ENCODE measurements at regions not wholly inside any gene's neighbourhood (a gene's known extent, or its start where the extent isn't known, plus 50 kb on each side); places are given as distances from the start of the nearest gene placed in this dataset.

DNA sequence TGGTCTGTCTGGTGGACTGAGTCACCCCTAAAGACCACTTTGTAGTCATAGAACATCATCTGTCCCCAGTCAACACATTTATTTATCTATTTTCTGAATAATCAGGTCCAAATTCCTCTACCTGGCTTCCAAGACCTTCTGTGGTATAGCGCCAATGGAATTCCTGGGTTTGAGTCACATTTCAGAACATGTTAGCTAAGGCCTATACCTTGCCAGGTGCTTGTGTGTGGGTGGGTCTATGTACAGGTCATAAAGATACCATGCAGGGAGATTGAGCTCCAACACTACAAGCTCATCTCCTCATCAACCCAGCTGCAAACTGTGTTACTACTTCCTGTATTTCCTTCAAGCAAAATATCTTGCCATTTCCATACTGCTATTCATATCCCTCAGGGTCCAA, 113.3 kb downstream of the TRAPPC11 start:
- TF ChIP-seq, protein P1, sequence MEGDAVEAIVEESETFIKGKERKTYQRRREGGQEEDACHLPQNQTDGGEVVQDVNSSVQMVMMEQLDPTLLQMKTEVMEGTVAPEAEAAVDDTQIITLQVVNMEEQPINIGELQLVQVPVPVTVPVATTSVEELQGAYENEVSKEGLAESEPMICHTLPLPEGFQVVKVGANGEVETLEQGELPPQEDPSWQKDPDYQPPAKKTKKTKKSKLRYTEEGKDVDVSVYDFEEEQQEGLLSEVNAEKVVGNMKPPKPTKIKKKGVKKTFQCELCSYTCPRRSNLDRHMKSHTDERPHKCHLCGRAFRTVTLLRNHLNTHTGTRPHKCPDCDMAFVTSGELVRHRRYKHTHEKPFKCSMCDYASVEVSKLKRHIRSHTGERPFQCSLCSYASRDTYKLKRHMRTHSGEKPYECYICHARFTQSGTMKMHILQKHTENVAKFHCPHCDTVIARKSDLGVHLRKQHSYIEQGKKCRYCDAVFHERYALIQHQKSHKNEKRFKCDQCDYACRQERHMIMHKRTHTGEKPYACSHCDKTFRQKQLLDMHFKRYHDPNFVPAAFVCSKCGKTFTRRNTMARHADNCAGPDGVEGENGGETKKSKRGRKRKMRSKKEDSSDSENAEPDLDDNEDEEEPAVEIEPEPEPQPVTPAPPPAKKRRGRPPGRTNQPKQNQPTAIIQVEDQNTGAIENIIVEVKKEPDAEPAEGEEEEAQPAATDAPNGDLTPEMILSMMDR (IDR thresholded peaks at IDR 0.05; ENCODE audit: low read length): no peak
- TF ChIP-seq EZH2 (IDR thresholded peaks at IDR 0.05; ENCODE audit: borderline replicate concordance, low read length): no peak
